HAP-1 (cell line): ENCODE measurements at regions not wholly inside any gene's neighbourhood (a gene's known extent, or its start where the extent isn't known, plus 50 kb on each side); places are given as distances from the start of the nearest gene placed in this dataset.
"Not testable (repeated sequence)": the region's sequence is repeated elsewhere in the genome, so short reads cannot be mapped to it uniquely, and the experiment has no call there.

Experiments
- DNase-seq, 2 experiments: peaks; one replicate each; pipeline ENCODE4 v3.0.0-alpha.2; 2016 to 2020; ENCODE audit warnings: low spot score in 2 of 2
- H3K27me3 ChIP-seq: fragments of 250-450 bp; sonication (Bioruptor Pico); 2 replicates; pipeline ENCODE4 v1.5.1; 2020; ENCODE audit warnings: low read depth, mild to moderate bottlenecking, moderate library complexity
- H3K36me3 ChIP-seq: fragments of 250-450 bp; sonication (Bioruptor Pico); replicated peaks from 2 replicates; pipeline ENCODE4 v1.5.1; 2020; ENCODE audit warnings: mild to moderate bottlenecking
- H3K4me1 ChIP-seq: fragments of 250-450 bp; sonication (Bioruptor Pico); 2 replicates; pipeline ENCODE4 v1.5.1; 2020; ENCODE audit warnings: mild to moderate bottlenecking
- H3K4me3 ChIP-seq: fragments of 250-450 bp; sonication (Bioruptor Pico); 2 replicates; pipeline ENCODE4 v1.5.1; 2020; ENCODE audit warnings: mild to moderate bottlenecking, moderate library complexity
- H3K9me3 ChIP-seq: fragments of 250-450 bp; sonication (Bioruptor Pico); 2 replicates; pipeline ENCODE4 v1.5.1; 2020; ENCODE audit warnings: mild to moderate bottlenecking, moderate library complexity
- in situ Hi-C: fragments of 300-500 bp; cut with MboI; formaldehyde crosslinking; loops from 3 replicates; pipeline ENCODE4 v1.14.3; 2020; ENCODE audit warnings: low sequenced_read_pairs, inconsistent platforms, mixed read lengths

- Histone ChIP-seq H3K27me3 (no peaks in the 10 kb centered on the region), H3K4me3 (no peak overlapping the region), H3K9me3 (no peaks in the 10 kb centered on the region), H3K4me1 (no peaks in the 10 kb centered on the region; the same call in 1 of the 2 replicates), H3K36me3 (no peaks in the 10 kb centered on the region)
- in situ Hi-C loops, result no loop called here
- no peak for DNase-seq
These were observed 119.1 kb downstream of the PHETA1 start for GRCh38 chr12:111249757-111250156.

- H3K9me3 ChIP-seq, result no peaks in the 10 kb centered on the region
- in situ Hi-C loops, result no loop called here
- no peak for DNase-seq
- H3K4me1 ChIP-seq, result no peaks in the 10 kb centered on the region; the same call in 1 of the 2 replicates
- H3K4me3 ChIP-seq, result no peak overlapping the region
- H3K36me3 ChIP-seq, result no peaks in the 10 kb centered on the region
- no peaks in the 10 kb centered on the region for H3K27me3 ChIP-seq
These were observed 119.9 kb downstream of the PHETA1 start for GRCh38 chr12:111249018-111249370.

- no peaks in the 10 kb centered on the region for H3K27me3 ChIP-seq
- DNase-seq, result peak in 1 of 2 experiments; percentile 29
- H3K4me3 ChIP-seq, result no peak overlapping the region
- in situ Hi-C loops, result no loop called here
- no peaks in the 10 kb centered on the region; the same call in 1 of the 2 replicates for H3K4me1 ChIP-seq
- H3K36me3 ChIP-seq, result no peaks in the 10 kb centered on the region
- H3K9me3 ChIP-seq, result no peaks in the 10 kb centered on the region
These were observed 120.5 kb downstream of the PHETA1 start for GRCh38 chr12:111248236-111249017.

- Histone ChIP-seq H3K9me3 (no peaks in the 10 kb centered on the region), H3K27me3 (no peaks in the 10 kb centered on the region), H3K4me3 (no peak overlapping the region), H3K4me1 (no peaks in the 10 kb centered on the region; the same call in 1 of the 2 replicates), H3K36me3 (no peaks in the 10 kb centered on the region)
- no peak for DNase-seq
- in situ Hi-C loops, result no loop called here
These were observed 121.7 kb downstream of the PHETA1 start for GRCh38 chr12:111247083-111247783.

GRCh38 chr12:111246477-111247011 lies 122.4 kb downstream of the PHETA1 start:
- no peak for DNase-seq
- Histone ChIP-seq H3K36me3 (no peaks in the 10 kb centered on the region), H3K9me3 (no peaks in the 10 kb centered on the region), H3K4me1 (no peaks in the 10 kb centered on the region; the same call in 1 of the 2 replicates), H3K27me3 (no peaks in the 10 kb centered on the region), H3K4me3 (no peak overlapping the region)
- in situ Hi-C loops, result no loop called here

- Histone ChIP-seq H3K36me3 (no peaks in the 10 kb centered on the region), H3K27me3 (no peaks in the 10 kb centered on the region), H3K9me3 (no peaks in the 10 kb centered on the region), H3K4me1 (no peaks in the 10 kb centered on the region), H3K4me3 (no peak overlapping the region)
- in situ Hi-C loops, result no loop called here
- DNase-seq, result no peak
These were observed 123.0 kb downstream of the PHETA1 start for GRCh38 chr12:111245701-111246476.

GRCh38 chr12:111244673-111245072 lies 124.2 kb downstream of the PHETA1 start:
- Histone ChIP-seq H3K27me3 (no peaks in the 10 kb centered on the region), H3K9me3 (no peaks in the 10 kb centered on the region), H3K4me1 (no peaks in the 10 kb centered on the region), H3K4me3 (no peak overlapping the region), H3K36me3 (no peaks in the 10 kb centered on the region)
- DNase-seq, result no peak
- in situ Hi-C loops, result no loop called here

GRCh38 chr12:111242817-111243216 lies 126.1 kb downstream of the PHETA1 start:
- H3K9me3 ChIP-seq, DNase-seq, H3K36me3 ChIP-seq, in situ Hi-C loops, H3K4me1 ChIP-seq, H3K4me3 ChIP-seq, H3K27me3 ChIP-seq: not testable (repeated sequence)

- H3K36me3 ChIP-seq, result no peaks in the 10 kb centered on the region
- no peak for DNase-seq
- no peaks in the 10 kb centered on the region for H3K9me3 ChIP-seq
- no peak overlapping the region for H3K4me3 ChIP-seq
- H3K4me1 ChIP-seq, result no peaks in the 10 kb centered on the region
- no peaks in the 10 kb centered on the region for H3K27me3 ChIP-seq
- in situ Hi-C loops, result no loop called here
These were observed 126.7 kb downstream of the PHETA1 start for GRCh38 chr12:111242184-111242583.

- Histone ChIP-seq H3K4me1 (no peaks in the 10 kb centered on the region), H3K9me3 (no peaks in the 10 kb centered on the region), H3K36me3 (no peaks in the 10 kb centered on the region), H3K4me3 (no peak overlapping the region), H3K27me3 (no peaks in the 10 kb centered on the region)
- DNase-seq, result no peak
- in situ Hi-C loops, result no loop called here
These were observed 128.5 kb downstream of the PHETA1 start for GRCh38 chr12:111240374-111240773.

GRCh38 chr12:111239235-111239634 lies 129.7 kb downstream of the PHETA1 start:
- Histone ChIP-seq H3K27me3 (no peaks in the 10 kb centered on the region), H3K36me3 (no peaks in the 10 kb centered on the region), H3K9me3 (no peaks in the 10 kb centered on the region), H3K4me1 (no peaks in the 10 kb centered on the region), H3K4me3 (no peak overlapping the region)
- in situ Hi-C loops, result no loop called here
- no peak for DNase-seq

GRCh38 chr12:111238075-111238734 lies 130.7 kb downstream of the PHETA1 start:
- no peaks in the 10 kb centered on the region for H3K9me3 ChIP-seq
- H3K4me3 ChIP-seq, result no peak overlapping the region
- DNase-seq, result no peak
- in situ Hi-C loops, result no loop called here
- no peaks in the 10 kb centered on the region for H3K36me3 ChIP-seq
- H3K4me1 ChIP-seq, result no peaks in the 10 kb centered on the region
- H3K27me3 ChIP-seq, result no peaks in the 10 kb centered on the region

GRCh38 chr12:111234491-111234890 lies 134.4 kb downstream of the PHETA1 start:
- H3K36me3 ChIP-seq, H3K9me3 ChIP-seq, H3K27me3 ChIP-seq, H3K4me1 ChIP-seq, in situ Hi-C loops, H3K4me3 ChIP-seq, DNase-seq: not testable (repeated sequence)
